Left cardiac atrium (tissue), 4 donors: ENCODE measurements at regions not wholly inside any gene's neighbourhood (a gene's known extent, or its start where the extent isn't known, plus 50 kb on each side); places are given as distances from the start of the nearest gene placed in this dataset.

Source experiments
- ATAC-seq, 2 donors: fragments of 200-7000 bp; cut with Tn5 transposase; one replicate each; pipeline ENCODE4 v1.9.1; 2020; ENCODE audit warnings: mild to moderate bottlenecking in 2 of 2, moderate library complexity in 2 of 2
- DNase-seq: peaks from one replicate; pipeline ENCODE4 v3.0.0-alpha.2; 2020
- intact Hi-C, 2 donors: fragments of 100-400 bp; cut with DNase I; formaldehyde crosslinking; loops; one replicate each; pipeline versions ENCODE4 v1.14.1 to v1.15.1; 2022 to 2023
- donor health status: DM: no; HTN: yes; CAD: no.
- donor health status: DM: no; HTN: yes; CAD: no; lungs with severe emphysema.
- donor health status: DM: yes; HTN: yes; CAD: no.
- donor health status: Dilated cardiomyopathy.

- intact Hi-C loops = no loop called here
- no peak for DNase-seq
These were observed 61.8 kb upstream of the DOCK1 start for GRCh38 chr10:126843299-126843934.

GRCh38 chr10:126844406-126844805 lies 60.8 kb upstream of the DOCK1 start:
- ATAC-seq (no peak), DNase-seq (no peak)
- intact Hi-C loops = no loop called here

More at GRCh38 chr10:126843299-126843934, 61.8 kb upstream of the DOCK1 start:
- ATAC-seq = no peak

GRCh38 chr10:126846469-126846868 lies 58.8 kb upstream of the DOCK1 start:
- intact Hi-C loops = no loop called here
- no peak for ATAC-seq
- no peak for DNase-seq

GRCh38 chr10:126846959-126847358 lies 58.3 kb upstream of the DOCK1 start:
- DNase-seq (no peak), ATAC-seq (no peak)
- intact Hi-C loops = no loop called here

GRCh38 chr10:126847666-126848065 lies 57.6 kb upstream of the DOCK1 start:
- intact Hi-C loops = no loop called here
- DNase-seq = no peak
- ATAC-seq = no peak

- no peak for DNase-seq
- intact Hi-C loops = no loop called here
- no peak for ATAC-seq
These were observed 55.6 kb upstream of the DOCK1 start for GRCh38 chr10:126849646-126850045.

GRCh38 chr10:126851414-126852108 lies 53.7 kb upstream of the DOCK1 start:
- no peak for DNase-seq
- ATAC-seq = no peak
- intact Hi-C loops = no loop called here

GRCh38 chr10:126854726-126855495 lies 50.3 kb upstream of the DOCK1 start:
- intact Hi-C loops = no loop called here
- DNase-seq = no peak
- no peak for ATAC-seq
